NCI-H1436 (cell line): ENCODE measurements at regions not wholly inside any gene's neighbourhood (a gene's known extent, or its start where the extent isn't known, plus 50 kb on each side); places are given as distances from the start of the nearest gene placed in this dataset.

Source experiments
- DNase-seq: peaks from one replicate; lab custom pipeline; 2025; lab: John Stamatoyannopoulos, UW

DNA sequence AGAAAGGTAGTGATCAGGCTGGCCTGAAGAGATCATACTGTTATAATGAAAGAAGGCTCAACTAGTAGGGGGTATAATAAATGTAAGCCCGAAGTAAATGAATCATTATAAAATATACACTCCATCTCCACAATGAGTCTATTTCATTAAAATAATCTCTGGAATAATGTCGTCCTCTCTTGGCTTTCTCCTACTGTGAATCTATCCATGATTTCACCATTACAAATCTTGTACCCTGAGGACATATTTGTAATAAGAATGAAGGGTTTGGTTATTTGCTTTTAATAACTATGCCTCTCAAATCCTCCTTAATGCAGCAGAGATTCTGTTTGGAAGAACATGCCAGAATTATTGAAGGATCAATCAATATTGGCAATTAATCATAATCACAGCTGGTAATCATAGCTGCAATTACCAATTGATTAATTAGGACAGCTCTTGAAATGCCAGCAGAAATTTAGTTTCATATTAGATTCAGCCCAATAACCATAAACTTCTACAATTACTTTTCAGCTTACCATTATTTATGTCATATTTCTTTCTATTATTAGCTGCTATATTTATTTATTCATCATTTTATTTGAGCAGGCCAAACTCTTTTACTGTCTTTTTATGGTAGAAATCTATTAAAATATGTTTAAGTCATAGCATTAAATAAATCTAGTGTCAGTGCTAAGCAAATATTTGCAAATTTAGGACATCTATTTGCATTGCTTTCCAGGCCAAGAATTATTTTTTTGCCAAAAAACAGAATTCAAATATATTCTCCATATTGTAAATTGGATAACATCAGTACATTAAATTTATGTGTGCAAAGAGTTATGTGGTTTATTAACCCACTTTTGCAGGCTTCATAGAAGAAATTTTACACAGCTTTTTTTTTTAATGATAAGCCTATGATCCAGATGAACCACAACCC, 588.4 kb upstream of the LRRC4C start:
- no peak for DNase-seq

DNA sequence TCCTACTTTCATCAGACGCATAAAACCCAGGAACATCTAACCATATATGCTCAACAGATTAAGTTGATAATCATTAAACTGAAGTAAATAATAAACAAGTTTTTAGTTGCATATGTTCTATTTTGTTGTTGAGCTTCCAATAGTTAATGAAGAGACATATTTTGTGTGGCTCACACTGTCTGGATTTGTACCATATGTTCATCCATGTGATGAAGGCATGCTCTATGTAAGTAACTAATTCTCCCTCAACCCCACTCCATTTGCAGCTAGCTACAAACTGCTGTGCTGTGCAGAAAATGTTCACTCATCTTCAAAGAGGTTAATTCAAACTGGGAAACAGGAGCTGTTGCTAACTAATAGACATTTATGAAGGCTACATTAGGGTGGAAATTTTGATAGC, 589.7 kb upstream of the LRRC4C start:
- no peak for DNase-seq

DNA sequence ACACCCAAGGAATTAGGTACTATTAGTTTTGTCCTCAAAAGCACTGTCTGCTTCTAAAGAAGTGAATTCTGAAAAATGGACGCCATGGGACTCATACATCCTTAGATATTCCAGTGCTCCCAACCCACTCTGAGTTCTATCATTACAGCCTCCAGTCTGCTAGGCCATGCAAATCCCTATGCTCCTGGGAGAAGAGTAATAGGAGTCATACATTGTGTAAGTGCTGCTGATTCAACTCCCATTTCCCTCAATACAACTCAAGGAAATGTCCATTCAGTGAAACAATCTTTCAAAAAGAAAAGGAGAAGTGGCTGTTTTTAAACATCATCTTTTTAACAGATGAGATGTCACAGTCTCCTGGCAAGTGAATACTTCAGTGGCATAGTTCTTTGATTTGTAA, 590.2 kb upstream of the LRRC4C start:
- DNase-seq = no peak

DNA sequence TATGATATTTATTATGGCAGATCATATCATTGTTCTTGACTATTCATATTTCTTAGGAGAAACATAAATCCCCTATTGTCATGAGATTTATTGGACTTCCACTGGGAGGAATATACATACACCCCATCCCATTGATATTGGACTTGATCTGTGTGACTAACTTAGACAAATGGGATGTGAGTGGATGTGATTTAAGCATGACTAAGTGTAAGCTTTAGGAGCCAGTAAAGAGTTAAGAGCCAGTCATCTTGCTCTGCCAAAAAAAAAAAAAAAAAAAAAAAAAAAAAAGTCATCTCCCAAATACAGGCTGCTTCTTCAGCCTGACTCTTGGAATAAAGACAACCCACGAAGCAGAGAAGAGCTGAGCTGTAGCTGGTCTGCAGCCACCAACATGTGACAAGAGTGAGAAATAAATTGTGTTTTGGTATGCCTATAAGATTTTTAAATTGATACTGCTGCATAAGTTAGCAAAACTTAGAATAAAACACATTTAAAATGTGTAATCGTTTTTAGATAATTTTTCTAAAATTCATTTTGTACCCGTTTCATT, 595.0 kb upstream of the LRRC4C start:
- DNase-seq = no peak

DNA sequence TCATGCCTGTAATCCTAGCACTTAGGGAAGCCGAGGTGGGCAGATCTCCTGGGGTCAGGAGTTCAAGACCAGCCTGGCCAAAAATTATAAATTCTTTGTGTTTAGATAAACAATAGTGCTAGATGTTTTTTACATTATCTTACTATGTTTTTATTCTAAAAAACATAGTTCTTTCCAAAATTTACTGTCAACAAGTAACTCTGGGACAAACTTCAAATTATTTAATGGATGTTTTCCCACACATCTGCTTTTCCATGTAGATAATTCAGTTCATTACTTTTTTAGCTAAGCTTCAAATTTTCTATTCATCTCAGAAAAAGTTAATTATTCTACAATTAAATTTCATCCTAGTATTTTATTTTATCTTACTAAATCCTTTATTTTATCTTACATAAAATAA, 596.2 kb upstream of the LRRC4C start:
- no peak for DNase-seq

DNA sequence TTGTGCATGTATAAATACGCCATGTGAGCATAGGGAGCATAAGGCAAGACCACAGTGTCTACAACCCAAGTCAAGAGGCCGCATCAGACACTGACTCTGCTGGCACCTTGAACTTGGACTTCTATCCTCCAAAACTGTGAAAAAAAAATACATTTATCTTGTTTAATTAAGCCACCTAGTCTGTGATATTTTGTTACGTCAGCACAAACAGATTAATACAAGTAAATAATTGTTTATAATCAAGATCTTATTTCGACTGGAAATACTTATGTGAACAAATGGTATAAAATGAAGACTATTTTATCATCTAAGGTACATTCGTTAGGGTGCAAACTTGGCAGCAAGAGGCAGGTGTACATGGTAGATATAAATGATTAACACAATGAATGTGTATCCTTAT, 599.3 kb upstream of the LRRC4C start:
- DNase-seq = no peak

DNA sequence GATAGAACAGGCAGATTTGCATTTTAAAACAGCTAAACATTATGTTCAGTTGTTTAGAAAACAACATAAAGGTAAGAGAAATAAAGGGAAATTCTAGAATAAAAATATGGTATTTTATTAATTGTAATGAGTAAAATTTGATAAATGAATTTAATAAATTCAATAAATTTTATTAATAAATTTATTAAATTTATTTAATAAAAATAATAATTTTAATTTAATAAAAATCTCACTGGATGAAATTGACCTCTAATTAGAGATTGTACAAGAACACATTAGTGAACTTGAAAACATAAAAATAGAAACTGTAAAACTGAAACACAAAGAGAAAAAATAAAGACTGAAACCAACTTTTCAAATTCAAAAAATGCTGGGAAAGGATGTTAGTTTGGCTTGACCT, 605.7 kb upstream of the LRRC4C start:
- DNase-seq = no peak

GRCh38 chr11:42066113-42066512, 606.7 kb upstream of the LRRC4C start:
- DNase-seq = no peak

DNA sequence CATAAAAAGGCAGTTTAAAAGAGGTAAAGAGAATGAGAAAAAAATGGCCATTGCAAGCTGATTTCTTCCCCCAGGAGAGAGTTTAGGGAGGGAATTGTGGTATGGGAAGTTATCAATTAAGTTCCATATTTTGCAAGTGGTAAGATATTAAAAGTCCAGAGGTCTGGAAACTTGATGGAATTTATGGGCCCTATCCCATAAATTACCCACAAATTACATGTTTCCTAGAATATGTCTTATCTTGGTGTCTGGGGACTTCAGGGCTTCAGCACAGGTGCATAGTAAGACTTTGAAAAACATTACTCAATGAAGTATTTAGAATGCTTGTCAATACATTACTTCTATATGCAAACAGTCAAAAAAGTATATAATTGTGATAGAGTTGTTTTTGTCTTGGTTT, 614.9 kb upstream of the LRRC4C start:
- DNase-seq = no peak

- no peak for DNase-seq
Observed at GRCh38 chr11:42075180-42075579, 615.7 kb upstream of the LRRC4C start.

GRCh38 chr11:42077794-42078193, 618.3 kb upstream of the LRRC4C start:
- no peak for DNase-seq

GRCh38 chr11:42085736-42086135, 626.3 kb upstream of the LRRC4C start:
- DNase-seq = no peak

- DNase-seq = no peak
Observed at GRCh38 chr11:42093541-42093940, 634.1 kb upstream of the LRRC4C start.

DNA sequence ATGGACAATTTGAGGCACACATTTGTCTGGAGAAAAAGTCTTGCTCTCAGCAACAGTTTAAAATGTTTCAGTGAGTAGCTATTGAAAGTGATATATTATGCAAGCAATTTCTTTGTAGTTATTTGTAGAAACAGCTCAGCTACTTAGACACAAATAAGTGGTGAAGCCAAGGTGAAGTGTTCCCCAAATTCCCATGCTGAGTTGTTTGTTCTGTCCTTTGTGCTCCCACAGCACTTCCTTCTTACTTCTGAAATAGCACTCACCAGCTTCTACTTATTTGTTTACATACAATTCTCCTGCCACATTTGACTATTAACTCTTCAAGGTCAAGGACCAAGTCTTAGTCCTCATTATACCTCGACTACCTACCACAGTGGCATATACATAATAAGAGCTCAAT, 638.6 kb upstream of the LRRC4C start:
- DNase-seq = no peak

- DNase-seq = no peak
Observed at GRCh38 chr11:42112866-42113265, 653.4 kb upstream of the LRRC4C start.

DNA sequence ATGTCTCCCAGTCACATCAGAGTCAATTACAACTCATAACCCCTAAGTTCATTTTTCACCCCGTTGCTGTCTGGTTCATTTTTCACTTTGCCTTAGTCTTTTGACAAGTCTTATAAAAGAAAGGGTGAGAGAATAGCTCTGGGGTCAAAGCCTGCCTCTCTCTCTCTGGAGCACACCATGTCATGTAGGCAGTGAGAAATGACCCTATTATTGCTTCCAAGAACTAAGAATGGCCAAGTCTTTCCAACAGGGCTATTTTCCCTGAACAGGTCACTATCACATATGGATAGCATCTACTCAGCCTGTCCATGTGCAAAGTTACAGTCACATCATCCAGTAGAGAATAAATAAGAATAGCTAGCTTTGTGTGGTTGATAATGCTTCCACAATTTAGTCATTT, 655.5 kb upstream of the LRRC4C start:
- DNase-seq = no peak

- no peak for DNase-seq
Observed at GRCh38 chr11:42138454-42138853, 679.0 kb upstream of the LRRC4C start.

GRCh38 chr11:42145311-42145710, 685.9 kb upstream of the LRRC4C start:
- no peak for DNase-seq

- DNase-seq = no peak
Observed at GRCh38 chr11:42161886-42162285, 702.4 kb upstream of the LRRC4C start.

DNA sequence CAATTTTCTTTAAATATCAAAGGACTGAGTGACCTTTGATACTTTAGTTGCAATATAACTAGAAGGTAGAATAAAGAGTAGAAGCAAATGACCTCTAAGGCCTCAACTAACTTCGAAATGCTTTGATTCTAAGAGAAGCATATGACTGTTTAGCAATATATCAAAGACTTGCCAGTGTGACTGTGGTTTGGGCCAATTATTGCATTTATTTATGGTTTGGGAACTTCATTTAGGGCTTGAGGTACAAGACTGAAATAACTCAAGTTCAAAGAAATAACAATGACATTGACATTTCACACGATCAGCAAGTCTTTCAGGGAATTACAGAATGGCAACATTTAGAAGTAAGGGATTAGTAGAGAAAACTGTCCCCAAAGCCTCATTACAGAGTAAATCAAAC, 709.7 kb upstream of the LRRC4C start:
- DNase-seq = no peak

DNA sequence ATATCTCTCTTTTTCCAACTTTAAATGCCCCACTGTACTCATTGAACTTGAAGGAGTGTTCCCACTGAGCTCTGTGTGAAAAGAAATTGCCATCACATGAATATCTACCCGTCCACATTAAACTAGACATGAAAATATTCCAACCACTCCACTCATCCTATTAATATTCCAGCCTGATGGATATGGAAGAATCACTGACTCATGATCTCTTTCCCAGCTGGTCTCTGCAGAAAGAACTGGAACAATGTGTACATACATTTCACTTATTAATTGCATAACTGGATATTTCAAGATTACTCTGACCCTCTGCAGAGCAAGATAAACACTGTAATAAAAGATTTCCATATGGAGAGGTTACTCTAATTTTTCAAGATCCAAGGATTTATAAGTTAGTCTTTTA, 711.1 kb upstream of the LRRC4C start:
- no peak for DNase-seq

- no peak for DNase-seq
Observed at GRCh38 chr11:42171046-42171445, 711.6 kb upstream of the LRRC4C start.

- DNase-seq = no peak
Observed at GRCh38 chr11:42172441-42172840, 713.0 kb upstream of the LRRC4C start.

DNA sequence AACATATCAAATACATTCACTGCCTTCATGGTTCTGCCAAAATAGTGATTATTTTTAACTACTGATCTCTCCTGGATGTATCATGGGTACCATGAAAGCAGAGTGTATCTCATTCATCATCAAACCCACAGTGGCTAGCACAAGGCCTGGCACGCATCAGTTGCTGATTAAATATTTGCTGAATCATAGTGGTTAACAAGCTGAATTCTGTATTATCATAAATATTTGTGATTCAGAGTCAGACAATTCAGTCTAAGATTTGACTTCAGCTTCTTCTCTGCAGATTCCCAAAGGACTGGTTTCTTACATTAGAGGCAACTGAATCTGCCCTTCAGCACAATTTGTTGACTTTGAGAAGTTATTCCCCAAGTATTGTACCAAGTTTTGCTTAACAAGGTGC, 715.8 kb upstream of the LRRC4C start:
- DNase-seq = no peak
